ENCODE measurements at regions not wholly inside any gene's neighbourhood (a gene's known extent, or its start where the extent isn't known, plus 50 kb on each side); places are given as distances from the start of the nearest gene placed in this dataset.

GRCh38 chr6:87807475-87807874 is 105.4 kb upstream of the AKIRIN2 start:
- ATAC-seq, result no peak
- TF ChIP-seq ZFP30 (CRISPR knock-in tag; IDR thresholded peaks at IDR 0.05), result no peak
- TF ChIP-seq CSDC2 (CRISPR knock-in tag; IDR thresholded peaks at IDR 0.05), result no peak
- no peak for TF ChIP-seq PPARA (CRISPR knock-in tag; IDR thresholded peaks at IDR 0.05; ENCODE audit: borderline replicate concordance)
- no peak for TF ChIP-seq PATZ1 (CRISPR knock-in tag; IDR thresholded peaks at IDR 0.05; ENCODE audit: borderline replicate concordance)
- TF ChIP-seq CREB5 (CRISPR knock-in tag; IDR thresholded peaks at IDR 0.05; ENCODE audit: low read depth), result no peak
- no peak for TF ChIP-seq OSR1 (CRISPR knock-in tag; IDR thresholded peaks at IDR 0.05)
- no peak for TF ChIP-seq ZFP3 (CRISPR knock-in tag; IDR thresholded peaks at IDR 0.05)
- TF ChIP-seq TSHZ2 (CRISPR knock-in tag; IDR thresholded peaks at IDR 0.05), result no peak
- no peak for TF ChIP-seq TCF4 (CRISPR knock-in tag; IDR thresholded peaks at IDR 0.05; ENCODE audit: borderline replicate concordance)
- no peak for TF ChIP-seq ARNTL (CRISPR knock-in tag; IDR thresholded peaks at IDR 0.05; ENCODE audit: borderline replicate concordance, low read depth)
- TF ChIP-seq ZNF565 (CRISPR knock-in tag; conservative IDR thresholded peaks at IDR 0.05; ENCODE audit: low read depth), result no peak
- TF ChIP-seq CSRNP3 (CRISPR knock-in tag; IDR thresholded peaks at IDR 0.05), result no peak
- TF ChIP-seq TOX (CRISPR knock-in tag; IDR thresholded peaks at IDR 0.05; ENCODE audit: borderline replicate concordance), result no peak
- no peak for TF ChIP-seq POU6F1 (CRISPR knock-in tag; IDR thresholded peaks at IDR 0.05; ENCODE audit: borderline replicate concordance, low read depth)
- no peak for TF ChIP-seq ZNF8 (CRISPR knock-in tag; IDR thresholded peaks at IDR 0.05)
- no peak for TF ChIP-seq BACH2 (CRISPR knock-in tag; IDR thresholded peaks at IDR 0.05; ENCODE audit: borderline replicate concordance)
- no peak for TF ChIP-seq ESRRG (CRISPR knock-in tag; IDR thresholded peaks at IDR 0.05)
- TF ChIP-seq RARB (CRISPR knock-in tag; IDR thresholded peaks at IDR 0.05), result no peak
- TF ChIP-seq ISL1 (CRISPR knock-in tag; IDR thresholded peaks at IDR 0.05), result no peak

GRCh38 chr6:87806635-87807034 is 104.6 kb upstream of the AKIRIN2 start:
- TF ChIP-seq BACH2 (CRISPR knock-in tag; IDR thresholded peaks at IDR 0.05; ENCODE audit: borderline replicate concordance), result no peak
- no peak for TF ChIP-seq CSDC2 (CRISPR knock-in tag; IDR thresholded peaks at IDR 0.05)
- peak; percentile 37; the same call in 1 of the 2 replicates for TF ChIP-seq ISL1 (CRISPR knock-in tag; IDR thresholded peaks at IDR 0.05)
- ATAC-seq, result no peak

- no peak for ATAC-seq
- TF ChIP-seq ZNF8 (CRISPR knock-in tag; IDR thresholded peaks at IDR 0.05) (no peak), ZFP30 (CRISPR knock-in tag; IDR thresholded peaks at IDR 0.05) (no peak), GLIS3 (CRISPR knock-in tag; IDR thresholded peaks at IDR 0.05) (no peak), TSHZ2 (CRISPR knock-in tag; IDR thresholded peaks at IDR 0.05) (no peak), CREB5 (CRISPR knock-in tag; IDR thresholded peaks at IDR 0.05; ENCODE audit: low read depth) (no peak), ARNTL (CRISPR knock-in tag; IDR thresholded peaks at IDR 0.05; ENCODE audit: borderline replicate concordance, low read depth) (no peak), TCF4 (CRISPR knock-in tag; IDR thresholded peaks at IDR 0.05; ENCODE audit: borderline replicate concordance) (no peak), ISL1 (CRISPR knock-in tag; IDR thresholded peaks at IDR 0.05) (no peak), PATZ1 (CRISPR knock-in tag; IDR thresholded peaks at IDR 0.05; ENCODE audit: borderline replicate concordance) (no peak), BACH2 (CRISPR knock-in tag; IDR thresholded peaks at IDR 0.05; ENCODE audit: borderline replicate concordance) (no peak)
Observed at GRCh38 chr6:87806099-87806498, 104.1 kb upstream of the AKIRIN2 start.
